ENCODE measurements at regions not wholly inside any gene's neighbourhood (a gene's known extent, or its start where the extent isn't known, plus 50 kb on each side); places are given as distances from the start of the nearest gene placed in this dataset.

DNA sequence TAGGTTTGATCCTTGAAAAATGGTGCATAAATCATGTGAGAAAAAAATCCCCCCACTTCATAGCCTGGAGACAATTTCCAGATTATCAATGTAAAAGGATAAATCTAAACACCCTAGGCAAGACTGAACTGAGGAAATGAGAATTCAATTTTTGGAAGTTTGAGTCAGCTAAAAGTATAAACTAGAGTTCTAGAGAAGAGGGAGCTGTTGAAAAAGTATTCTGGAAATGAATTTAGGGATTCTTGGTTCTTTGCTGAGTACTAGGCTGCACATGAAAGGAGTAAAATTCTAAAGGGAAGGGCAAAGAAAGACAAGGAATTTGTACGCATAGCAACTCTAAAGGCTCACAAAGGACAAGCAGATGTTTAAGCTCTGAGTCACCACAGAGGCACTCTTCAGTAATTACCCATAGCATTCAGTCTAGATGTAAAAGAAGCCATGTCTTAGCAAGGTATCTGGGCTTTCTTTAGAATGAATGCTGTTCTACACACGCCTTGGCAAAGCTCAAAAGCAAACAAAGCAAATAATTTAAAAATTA is 896.5 kb downstream of the PDHA2 start:
- Histone ChIP-seq H3K4me3 (ENCODE audit: low read depth in 1 of 3, low read length in 3 of 3) (no peak overlapping the region), H3K9ac (ENCODE audit: low read depth in 1 of 2, low read length in 2 of 2) (no peak overlapping the region), H3K9me3 (ENCODE audit: control insufficient read depth in 4 of 4, low read length in 3 of 4) (no peaks in the 10 kb centered on the region), H3K27me3 (ENCODE audit: control insufficient read depth in 4 of 4, insufficient read depth in 4 of 4, low read length in 3 of 4) (no peaks in the 10 kb centered on the region), H3K4me1 (ENCODE audit: control insufficient read depth in 4 of 4, insufficient read depth in 4 of 4, low read length in 3 of 4) (no peaks in the 10 kb centered on the region), H3K27ac (ENCODE audit: low read depth in 1 of 2, low read length in 2 of 2) (no peak overlapping the region), H3K36me3 (ENCODE audit: control insufficient read depth in 4 of 4, insufficient read depth in 3 of 4, low read depth in 1 of 4, low read length in 3 of 4) (no peaks in the 10 kb centered on the region)
- no peak for DNase-seq (ENCODE audit: low spot score)
- WGBS, result 54% methylated on average over 2 of the region's 2 CpGs
- TF ChIP-seq FOXA1 (IDR thresholded peaks at IDR 0.05) (no peak), SP1 (IDR thresholded peaks at IDR 0.05) (no peak), FOXA2 (IDR thresholded peaks at IDR 0.05) (no peak), NR2F2 (IDR thresholded peaks at IDR 0.05) (no peak), HNF4G (IDR thresholded peaks at IDR 0.05) (no peak), JUND (IDR thresholded peaks at IDR 0.05) (no peak), EGR1 (IDR thresholded peaks at IDR 0.05; ENCODE audit: low read depth in 2 of 2) (no peak)
- TF ChIP-seq, protein P1, sequence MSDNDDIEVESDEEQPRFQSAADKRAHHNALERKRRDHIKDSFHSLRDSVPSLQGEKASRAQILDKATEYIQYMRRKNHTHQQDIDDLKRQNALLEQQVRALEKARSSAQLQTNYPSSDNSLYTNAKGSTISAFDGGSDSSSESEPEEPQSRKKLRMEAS (IDR thresholded peaks at IDR 0.05), result no peak

DNA sequence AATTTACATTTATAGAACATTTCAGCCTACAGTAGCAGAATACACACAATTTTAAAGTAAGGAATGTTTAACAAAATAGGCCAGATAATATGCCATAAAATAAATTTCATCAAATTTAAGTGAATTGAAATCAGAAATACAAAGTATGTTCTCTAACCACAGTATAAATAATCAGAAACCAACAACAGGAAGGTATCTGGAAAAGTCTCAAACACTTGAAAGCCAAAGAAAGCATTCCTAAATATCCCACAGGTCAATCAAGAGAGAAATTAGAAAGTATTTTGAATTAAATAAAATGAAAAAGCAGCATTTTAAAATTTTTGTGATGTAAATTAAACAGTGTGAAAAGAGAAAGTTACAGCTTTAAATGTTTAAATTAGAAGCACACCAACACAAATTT is 899.2 kb downstream of the PDHA2 start:
- Histone ChIP-seq H3K27me3 (ENCODE audit: control insufficient read depth in 4 of 4, insufficient read depth in 4 of 4, low read length in 3 of 4) (no peaks in the 10 kb centered on the region), H3K4me3 (ENCODE audit: low read depth in 1 of 3, low read length in 3 of 3) (no peak overlapping the region), H3K9ac (ENCODE audit: low read depth in 1 of 2, low read length in 2 of 2) (no peak overlapping the region), H3K4me1 (ENCODE audit: control insufficient read depth in 4 of 4, insufficient read depth in 4 of 4, low read length in 3 of 4) (no peaks in the 10 kb centered on the region), H3K36me3 (ENCODE audit: control insufficient read depth in 4 of 4, insufficient read depth in 3 of 4, low read depth in 1 of 4, low read length in 3 of 4) (no peaks in the 10 kb centered on the region), H3K9me3 (ENCODE audit: control insufficient read depth in 4 of 4, low read length in 3 of 4) (peaks cover 0 to 5% (median 0%) of the 10 kb centered on the region in 4 donors), H3K27ac (ENCODE audit: low read depth in 1 of 2, low read length in 2 of 2) (no peak overlapping the region)
- TF ChIP-seq, protein P2, sequence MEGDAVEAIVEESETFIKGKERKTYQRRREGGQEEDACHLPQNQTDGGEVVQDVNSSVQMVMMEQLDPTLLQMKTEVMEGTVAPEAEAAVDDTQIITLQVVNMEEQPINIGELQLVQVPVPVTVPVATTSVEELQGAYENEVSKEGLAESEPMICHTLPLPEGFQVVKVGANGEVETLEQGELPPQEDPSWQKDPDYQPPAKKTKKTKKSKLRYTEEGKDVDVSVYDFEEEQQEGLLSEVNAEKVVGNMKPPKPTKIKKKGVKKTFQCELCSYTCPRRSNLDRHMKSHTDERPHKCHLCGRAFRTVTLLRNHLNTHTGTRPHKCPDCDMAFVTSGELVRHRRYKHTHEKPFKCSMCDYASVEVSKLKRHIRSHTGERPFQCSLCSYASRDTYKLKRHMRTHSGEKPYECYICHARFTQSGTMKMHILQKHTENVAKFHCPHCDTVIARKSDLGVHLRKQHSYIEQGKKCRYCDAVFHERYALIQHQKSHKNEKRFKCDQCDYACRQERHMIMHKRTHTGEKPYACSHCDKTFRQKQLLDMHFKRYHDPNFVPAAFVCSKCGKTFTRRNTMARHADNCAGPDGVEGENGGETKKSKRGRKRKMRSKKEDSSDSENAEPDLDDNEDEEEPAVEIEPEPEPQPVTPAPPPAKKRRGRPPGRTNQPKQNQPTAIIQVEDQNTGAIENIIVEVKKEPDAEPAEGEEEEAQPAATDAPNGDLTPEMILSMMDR (IDR thresholded peaks at IDR 0.05; ENCODE audit: low read depth, low read length, missing input control), result no peak
- no peak for TF ChIP-seq FOXA1 (IDR thresholded peaks at IDR 0.05)
- TF ChIP-seq NR2F2 (IDR thresholded peaks at IDR 0.05), result no peak
- no peak for DNase-seq (ENCODE audit: low spot score)

DNA sequence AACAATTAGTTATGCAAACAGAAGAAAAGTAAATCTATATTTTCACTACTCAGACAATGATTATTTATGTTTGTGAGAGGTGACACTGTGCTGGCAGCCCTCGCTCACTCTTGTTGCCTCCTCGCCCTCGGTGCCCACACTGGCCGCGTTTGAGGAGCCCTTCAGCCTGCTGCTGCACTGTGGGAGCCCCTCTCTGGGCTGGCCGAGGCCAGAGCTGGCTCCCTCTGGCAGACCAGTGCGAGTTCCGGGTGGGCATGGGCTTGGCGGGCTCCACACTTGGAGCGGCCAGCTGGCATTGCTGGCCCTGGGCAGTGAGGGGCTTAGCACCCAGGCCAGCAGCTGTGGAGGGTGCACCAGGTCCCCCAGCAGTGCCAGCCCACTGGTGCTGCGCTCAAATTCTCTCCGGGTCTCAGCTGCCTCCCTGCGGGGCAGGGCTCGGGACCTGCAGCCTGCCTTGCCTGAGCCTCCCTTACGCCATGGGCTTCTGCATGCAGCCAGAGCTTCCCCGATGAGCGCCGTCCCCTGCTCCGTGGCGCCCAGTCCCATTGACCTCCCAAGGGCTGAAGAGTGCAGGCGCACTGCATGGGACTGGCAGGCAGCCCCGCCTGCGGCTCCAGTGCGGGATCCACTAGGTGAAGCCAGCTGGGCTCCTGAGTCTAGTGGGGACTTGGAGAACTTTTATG is 902.6 kb downstream of the PDHA2 start:
- Histone ChIP-seq H3K27ac (ENCODE audit: low read depth in 1 of 2, low read length in 2 of 2) (no peak overlapping the region), H3K27me3 (ENCODE audit: control insufficient read depth in 4 of 4, insufficient read depth in 4 of 4, low read length in 3 of 4) (no peaks in the 10 kb centered on the region), H3K9ac (ENCODE audit: low read depth in 1 of 2, low read length in 2 of 2) (no peak overlapping the region), H3K4me3 (ENCODE audit: low read depth in 1 of 3, low read length in 3 of 3) (no peak overlapping the region), H3K36me3 (ENCODE audit: control insufficient read depth in 4 of 4, insufficient read depth in 3 of 4, low read depth in 1 of 4, low read length in 3 of 4) (no peaks in the 10 kb centered on the region), H3K9me3 (ENCODE audit: control insufficient read depth in 4 of 4, low read length in 3 of 4) (peaks cover 0 to 5% (median 0%) of the 10 kb centered on the region in 4 donors), H3K4me1 (ENCODE audit: control insufficient read depth in 4 of 4, insufficient read depth in 4 of 4, low read length in 3 of 4) (no peaks in the 10 kb centered on the region)
- DNase-seq (ENCODE audit: low spot score), result no peak
- WGBS, result 89% methylated on average over 24 of the region's 24 CpGs
- TF ChIP-seq, protein P3, sequence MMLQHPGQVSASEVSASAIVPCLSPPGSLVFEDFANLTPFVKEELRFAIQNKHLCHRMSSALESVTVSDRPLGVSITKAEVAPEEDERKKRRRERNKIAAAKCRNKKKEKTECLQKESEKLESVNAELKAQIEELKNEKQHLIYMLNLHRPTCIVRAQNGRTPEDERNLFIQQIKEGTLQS (IDR thresholded peaks at IDR 0.05), result no peak
- TF ChIP-seq FOXA2 (IDR thresholded peaks at IDR 0.05) (no peak), FOXA1 (IDR thresholded peaks at IDR 0.05) (no peak), RAD21 (IDR thresholded peaks at IDR 0.05) (no peak), GABPA (IDR thresholded peaks at IDR 0.05 in 1 of 2, conservative IDR thresholded peaks at IDR 0.05 in 1 of 2) (no peak), EGR1 (IDR thresholded peaks at IDR 0.05; ENCODE audit: low read depth in 2 of 2) (no peak), RXRA (IDR thresholded peaks at IDR 0.05) (no peak), NR2F2 (IDR thresholded peaks at IDR 0.05) (no peak), HNF4A (conservative IDR thresholded peaks at IDR 0.05) (no peak), HNF4G (IDR thresholded peaks at IDR 0.05) (no peak), SP1 (IDR thresholded peaks at IDR 0.05) (no peak)
- TF ChIP-seq, protein P4, sequence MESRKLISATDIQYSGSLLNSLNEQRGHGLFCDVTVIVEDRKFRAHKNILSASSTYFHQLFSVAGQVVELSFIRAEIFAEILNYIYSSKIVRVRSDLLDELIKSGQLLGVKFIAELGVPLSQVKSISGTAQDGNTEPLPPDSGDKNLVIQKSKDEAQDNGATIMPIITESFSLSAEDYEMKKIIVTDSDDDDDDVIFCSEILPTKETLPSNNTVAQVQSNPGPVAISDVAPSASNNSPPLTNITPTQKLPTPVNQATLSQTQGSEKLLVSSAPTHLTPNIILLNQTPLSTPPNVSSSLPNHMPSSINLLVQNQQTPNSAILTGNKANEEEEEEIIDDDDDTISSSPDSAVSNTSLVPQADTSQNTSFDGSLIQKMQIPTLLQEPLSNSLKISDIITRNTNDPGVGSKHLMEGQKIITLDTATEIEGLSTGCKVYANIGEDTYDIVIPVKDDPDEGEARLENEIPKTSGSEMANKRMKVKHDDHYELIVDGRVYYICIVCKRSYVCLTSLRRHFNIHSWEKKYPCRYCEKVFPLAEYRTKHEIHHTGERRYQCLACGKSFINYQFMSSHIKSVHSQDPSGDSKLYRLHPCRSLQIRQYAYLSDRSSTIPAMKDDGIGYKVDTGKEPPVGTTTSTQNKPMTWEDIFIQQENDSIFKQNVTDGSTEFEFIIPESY (IDR thresholded peaks at IDR 0.05), result no peak
- TF ChIP-seq, protein P1 (IDR thresholded peaks at IDR 0.05), result no peak
- TF ChIP-seq, protein P2 (IDR thresholded peaks at IDR 0.05; ENCODE audit: low read depth, low read length, missing input control), result no peak

Measured in liver (tissue), 8 donors.